ENCODE measurements at regions not wholly inside any gene's neighbourhood (a gene's known extent, or its start where the extent isn't known, plus 50 kb on each side); places are given as distances from the start of the nearest gene placed in this dataset.
"Not testable (repeated sequence)": the region's sequence is repeated elsewhere in the genome, so short reads cannot be mapped to it uniquely, and the experiment has no call there.

GRCh38 chr2:131753640-131754561 lies 226.2 kb downstream of the CCDC74A start:
- DNase-seq: no peak

- no peak for DNase-seq
These were observed 227.4 kb downstream of the CCDC74A start for GRCh38 chr2:131754929-131755720.

- no peak for DNase-seq
These were observed 228.6 kb downstream of the CCDC74A start for GRCh38 chr2:131756141-131756907.

- not testable (repeated sequence) for DNase-seq
These were observed 231.3 kb downstream of the CCDC74A start for GRCh38 chr2:131758941-131759340.

- not testable (repeated sequence) for DNase-seq
These were observed 247.4 kb downstream of the CCDC74A start for GRCh38 chr2:131774955-131775555.

- not testable (repeated sequence) for DNase-seq
These were observed 248.3 kb downstream of the CCDC74A start for GRCh38 chr2:131775903-131776506.

GRCh38 chr2:131780446-131780845 lies 252.8 kb downstream of the CCDC74A start:
- DNase-seq: not testable (repeated sequence)

- no peak for DNase-seq
These were observed 273.6 kb downstream of the CCDC74A start for GRCh38 chr2:131801210-131801744.

GRCh38 chr2:131801745-131802350 lies 274.2 kb downstream of the CCDC74A start:
- DNase-seq: peak; percentile 48

GRCh38 chr2:131802351-131802836 lies 274.7 kb downstream of the CCDC74A start:
- peak; percentile 13 for DNase-seq

- DNase-seq: not testable (repeated sequence)
These were observed 275.5 kb downstream of the CCDC74A start for GRCh38 chr2:131803237-131803636.

GRCh38 chr2:131812605-131813004 lies 284.9 kb downstream of the CCDC74A start:
- DNase-seq: not testable (repeated sequence)

GRCh38 chr2:131813378-131813777 lies 285.7 kb downstream of the CCDC74A start:
- not testable (repeated sequence) for DNase-seq

- DNase-seq: not testable (repeated sequence)
These were observed 290.7 kb downstream of the CCDC74A start for GRCh38 chr2:131818267-131818973.

GRCh38 chr2:131822237-131822721 lies 294.6 kb downstream of the CCDC74A start:
- not testable (repeated sequence) for DNase-seq

- not testable (repeated sequence) for DNase-seq
These were observed 295.4 kb downstream of the CCDC74A start for GRCh38 chr2:131823058-131823457.

GRCh38 chr2:131824986-131825385 lies 297.3 kb downstream of the CCDC74A start:
- not testable (repeated sequence) for DNase-seq

GRCh38 chr2:131827481-131828163 lies 299.9 kb downstream of the CCDC74A start:
- no peak for DNase-seq

GRCh38 chr2:131828164-131828561 lies 300.5 kb downstream of the CCDC74A start:
- DNase-seq: no peak
